Gastroesophageal sphincter (tissue), 3 donors: ENCODE measurements at regions not wholly inside any gene's neighbourhood (a gene's known extent, or its start where the extent isn't known, plus 50 kb on each side); places are given as distances from the start of the nearest gene placed in this dataset.

Experiments used
- CTCF ChIP-seq, 4 experiments: fragments of 200-600 bp in 2 of 4; fragments of 450-650 bp in 2 of 4; sonication (generic) in 1 of 4; IDR thresholded peaks; one replicate each; pipeline ENCODE4 v1.5.1; 2017 to 2019; ENCODE audit warnings: antibody characterized with exemption in 4 of 4, mild to moderate bottlenecking in 2 of 4, moderate library complexity in 2 of 4
- EP300 ChIP-seq: sonication (generic); formaldehyde crosslinking; IDR thresholded peaks from one replicate; pipeline ENCODE4 v1.6.1; 2017; ENCODE audit warnings: antibody characterized with exemption, mild to moderate bottlenecking

DNA sequence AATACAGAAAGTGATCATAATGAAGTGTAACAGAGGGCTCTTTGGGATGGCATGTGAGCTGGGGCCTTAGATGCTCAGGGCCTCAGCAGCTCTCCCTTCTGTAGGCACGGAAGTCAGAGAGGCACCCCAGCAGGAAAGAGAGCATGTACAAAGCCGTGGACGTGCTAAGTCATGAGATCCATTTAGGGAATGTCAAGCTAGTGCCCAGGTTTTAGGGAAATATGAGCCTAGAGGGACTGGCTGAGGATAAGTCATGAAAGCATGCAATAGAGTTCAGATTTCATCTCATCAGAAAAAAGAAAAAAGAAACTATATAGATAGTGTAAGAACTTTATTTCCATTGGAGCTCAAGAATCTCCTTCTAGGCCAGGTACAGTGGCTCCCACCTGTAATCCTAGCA is 379.5 kb upstream of the KLF4 start:
- TF ChIP-seq CTCF (IDR thresholded peaks at IDR 0.05) (no peak), EP300 (no peak)
